Suprapubic skin (tissue), 3 donors: ENCODE measurements at regions not wholly inside any gene's neighbourhood (a gene's known extent, or its start where the extent isn't known, plus 50 kb on each side); places are given as distances from the start of the nearest gene placed in this dataset.

Experiments used
- EP300 ChIP-seq: sonication (generic); formaldehyde crosslinking; IDR thresholded peaks from one replicate; pipeline ENCODE4 v1.6.1; 2017; ENCODE audit warnings: antibody characterized with exemption
- POLR2A ChIP-seq, 2 donors: fragments of 450-650 bp; IDR thresholded peaks; one replicate each; pipeline ENCODE4 v1.6.1; 2017; ENCODE audit warnings: antibody characterized with exemption in 2 of 2, mild to moderate bottlenecking in 2 of 2, moderate library complexity in 2 of 2
- TF ChIP-seq, protein P1 (sequence below), 2 donors: fragments of 200-600 bp in 1 of 2; fragments of 450-650 bp in 1 of 2; sonication (generic) in 1 of 2; IDR thresholded peaks; one replicate each; pipeline ENCODE4 v1.5.1; 2016 to 2019; ENCODE audit warnings: antibody characterized with exemption in 2 of 2, mild to moderate bottlenecking in 1 of 2, moderate library complexity in 1 of 2

DNA sequence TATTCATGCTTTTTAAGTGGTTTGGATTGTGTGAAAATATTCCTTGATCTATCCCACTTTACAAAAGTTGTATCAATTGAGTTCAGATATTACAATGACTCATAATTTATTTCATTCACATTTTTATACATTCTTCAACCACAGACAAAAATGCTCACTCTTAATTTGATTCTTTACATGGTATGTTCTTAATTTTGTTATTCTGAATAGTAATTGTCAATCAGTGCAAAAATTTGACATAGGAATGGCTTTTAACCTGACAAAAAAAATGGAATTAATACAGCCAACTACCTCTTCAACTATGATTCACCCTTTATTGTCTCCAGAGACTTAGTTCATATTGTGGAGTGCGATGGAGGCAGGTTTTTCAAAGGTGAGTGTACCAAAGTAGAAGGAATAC is 1002.4 kb upstream of the ADGRL4 start:
- TF ChIP-seq, protein P1, sequence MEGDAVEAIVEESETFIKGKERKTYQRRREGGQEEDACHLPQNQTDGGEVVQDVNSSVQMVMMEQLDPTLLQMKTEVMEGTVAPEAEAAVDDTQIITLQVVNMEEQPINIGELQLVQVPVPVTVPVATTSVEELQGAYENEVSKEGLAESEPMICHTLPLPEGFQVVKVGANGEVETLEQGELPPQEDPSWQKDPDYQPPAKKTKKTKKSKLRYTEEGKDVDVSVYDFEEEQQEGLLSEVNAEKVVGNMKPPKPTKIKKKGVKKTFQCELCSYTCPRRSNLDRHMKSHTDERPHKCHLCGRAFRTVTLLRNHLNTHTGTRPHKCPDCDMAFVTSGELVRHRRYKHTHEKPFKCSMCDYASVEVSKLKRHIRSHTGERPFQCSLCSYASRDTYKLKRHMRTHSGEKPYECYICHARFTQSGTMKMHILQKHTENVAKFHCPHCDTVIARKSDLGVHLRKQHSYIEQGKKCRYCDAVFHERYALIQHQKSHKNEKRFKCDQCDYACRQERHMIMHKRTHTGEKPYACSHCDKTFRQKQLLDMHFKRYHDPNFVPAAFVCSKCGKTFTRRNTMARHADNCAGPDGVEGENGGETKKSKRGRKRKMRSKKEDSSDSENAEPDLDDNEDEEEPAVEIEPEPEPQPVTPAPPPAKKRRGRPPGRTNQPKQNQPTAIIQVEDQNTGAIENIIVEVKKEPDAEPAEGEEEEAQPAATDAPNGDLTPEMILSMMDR (IDR thresholded peaks at IDR 0.05) = no peak
- TF ChIP-seq POLR2A (IDR thresholded peaks at IDR 0.05) = no peak
- TF ChIP-seq EP300 = no peak
